Fibroblast of lung (primary cell): ENCODE measurements at regions not wholly inside any gene's neighbourhood (a gene's known extent, or its start where the extent isn't known, plus 50 kb on each side); places are given as distances from the start of the nearest gene placed in this dataset.

ENCODE experiments used
- CTCF ChIP-seq, 2 donors: IDR thresholded peaks in 1 of 2; conservative IDR thresholded peaks in 1 of 2; 1 replicate in 1 of 2; 2 replicates in 1 of 2; pipeline ENCODE4 v1.5.1; 2011 to 2012; ENCODE audit warnings: low read length in 2 of 2, control low read depth in 1 of 2, inconsistent platforms in 1 of 2, low read depth in 1 of 2, mild to moderate bottlenecking in 1 of 2
- EZH2 ChIP-seq: IDR thresholded peaks from 2 replicates; pipeline ENCODE4 v1.5.1; 2012; ENCODE audit warnings: low read length, control low read depth, mild to moderate bottlenecking; ENCODE audit errors: missing control alignments

GRCh38 chr9:106038266-106039001, 344.1 kb downstream of the TMEM38B start:
- no peak for TF ChIP-seq CTCF (conservative IDR thresholded peaks at IDR 0.05 in 1 of 2, IDR thresholded peaks at IDR 0.05 in 1 of 2; ENCODE audit: low read depth in 1 of 2, low read length in 2 of 2)
- no peak for TF ChIP-seq EZH2
